ENCODE measurements at regions not wholly inside any gene's neighbourhood (a gene's known extent, or its start where the extent isn't known, plus 50 kb on each side); places are given as distances from the start of the nearest gene placed in this dataset.
"Not testable (repeated sequence)": the region's sequence is repeated elsewhere in the genome, so short reads cannot be mapped to it uniquely, and the experiment has no call there.

- DNase-seq (ENCODE audit: low read depth in 2 of 3, low spot score in 1 of 3), result no peak
Observed at GRCh38 chr12:97713270-97713669, 250.7 kb downstream of the RMST start.

- DNase-seq (ENCODE audit: low read depth in 2 of 3, low spot score in 1 of 3), result no peak
Observed at GRCh38 chr12:97714107-97714563, 251.5 kb downstream of the RMST start.

- DNase-seq (ENCODE audit: low read depth in 2 of 3, low spot score in 1 of 3), result no peak
Observed at GRCh38 chr12:97716356-97716755, 253.8 kb downstream of the RMST start.

GRCh38 chr12:97723801-97724200 lies 261.2 kb downstream of the RMST start:
- not testable (repeated sequence) for DNase-seq (ENCODE audit: low read depth in 2 of 3, low spot score in 1 of 3)

- no peak for DNase-seq (ENCODE audit: low read depth in 2 of 3, low spot score in 1 of 3)
Observed at GRCh38 chr12:97745406-97746101, 282.9 kb downstream of the RMST start.

GRCh38 chr12:97748298-97748697 lies 285.7 kb downstream of the RMST start:
- DNase-seq (ENCODE audit: low read depth in 2 of 3, low spot score in 1 of 3), result no peak

- no peak for DNase-seq (ENCODE audit: low read depth in 2 of 3, low spot score in 1 of 3)
Observed at GRCh38 chr12:97751704-97752103, 289.1 kb downstream of the RMST start.

GRCh38 chr12:97752129-97752528 lies 289.5 kb downstream of the RMST start:
- no peak for DNase-seq (ENCODE audit: low read depth in 2 of 3, low spot score in 1 of 3)

GRCh38 chr12:97753332-97753731 lies 290.7 kb downstream of the RMST start:
- DNase-seq (ENCODE audit: low read depth in 2 of 3, low spot score in 1 of 3), result no peak

- no peak for DNase-seq (ENCODE audit: low read depth in 2 of 3, low spot score in 1 of 3)
Observed at GRCh38 chr12:97754306-97754705, 291.7 kb downstream of the RMST start.

GRCh38 chr12:97756066-97756666 lies 293.6 kb downstream of the RMST start:
- no peak for DNase-seq (ENCODE audit: low read depth in 2 of 3, low spot score in 1 of 3)

- DNase-seq (ENCODE audit: low read depth in 2 of 3, low spot score in 1 of 3), result no peak
Observed at GRCh38 chr12:97756741-97757140, 294.1 kb downstream of the RMST start.

- DNase-seq (ENCODE audit: low read depth in 2 of 3, low spot score in 1 of 3), result no peak
Observed at GRCh38 chr12:97757481-97758193, 295.0 kb downstream of the RMST start.

GRCh38 chr12:97758194-97758501 lies 295.5 kb downstream of the RMST start:
- DNase-seq (ENCODE audit: low read depth in 2 of 3, low spot score in 1 of 3), result no peak

GRCh38 chr12:97758586-97758985 lies 296.0 kb downstream of the RMST start:
- no peak for DNase-seq (ENCODE audit: low read depth in 2 of 3, low spot score in 1 of 3)

GRCh38 chr12:97760601-97761000 lies 298.0 kb downstream of the RMST start:
- DNase-seq (ENCODE audit: low read depth in 2 of 3, low spot score in 1 of 3), result no peak

GRCh38 chr12:97763113-97763512 lies 300.5 kb downstream of the RMST start:
- no peak for DNase-seq (ENCODE audit: low read depth in 2 of 3, low spot score in 1 of 3)

- DNase-seq (ENCODE audit: low read depth in 2 of 3, low spot score in 1 of 3), result no peak
Observed at GRCh38 chr12:97764700-97765099, 302.1 kb downstream of the RMST start.

GRCh38 chr12:97767347-97767746 lies 304.7 kb downstream of the RMST start:
- no peak for DNase-seq (ENCODE audit: low read depth in 2 of 3, low spot score in 1 of 3)

GRCh38 chr12:97778111-97778510 lies 315.5 kb downstream of the RMST start:
- DNase-seq (ENCODE audit: low read depth in 2 of 3, low spot score in 1 of 3), result no peak

- DNase-seq (ENCODE audit: low read depth in 2 of 3, low spot score in 1 of 3), result no peak
Observed at GRCh38 chr12:97781342-97781741, 318.7 kb downstream of the RMST start.

- DNase-seq (ENCODE audit: low read depth in 2 of 3, low spot score in 1 of 3), result no peak
Observed at GRCh38 chr12:97784904-97785303, 322.3 kb downstream of the RMST start.

Data from stimulated activated CD4-positive, alpha-beta T cell treated with anti-CD3 and anti-CD28 coated beads, Interleukin-12 subunit alpha, Interleukin-12 subunit beta, amount 100 ng/mL, for 48 hours (primary cell).